Esophagus squamous epithelium (tissue), 4 donors: ENCODE measurements at regions not wholly inside any gene's neighbourhood (a gene's known extent, or its start where the extent isn't known, plus 50 kb on each side); places are given as distances from the start of the nearest gene placed in this dataset.

Experiments
- CTCF ChIP-seq, 6 experiments: fragments of 450-650 bp in 4 of 6; fragments of 200-600 bp in 2 of 6; sonication (generic) in 2 of 6; IDR thresholded peaks; one replicate each; pipeline ENCODE4 v1.5.1; 2016 to 2019; ENCODE audit warnings: antibody characterized with exemption in 6 of 6, mild to moderate bottlenecking in 4 of 6, moderate library complexity in 4 of 6
- POLR2A ChIP-seq, 4 donors: fragments of 450-650 bp; IDR thresholded peaks; one replicate each; pipeline ENCODE4 v1.6.1; 2017; ENCODE audit warnings: antibody characterized with exemption in 4 of 4, mild to moderate bottlenecking in 4 of 4, moderate library complexity in 3 of 4

- TF ChIP-seq CTCF (IDR thresholded peaks at IDR 0.05) (no peak), POLR2A (IDR thresholded peaks at IDR 0.05) (no peak)
Measured at GRCh38 chr4:125849869-125850268, 535.1 kb downstream of the FAT4 start.
